ENCODE measurements at regions not wholly inside any gene's neighbourhood (a gene's known extent, or its start where the extent isn't known, plus 50 kb on each side); places are given as distances from the start of the nearest gene placed in this dataset.

DNA sequence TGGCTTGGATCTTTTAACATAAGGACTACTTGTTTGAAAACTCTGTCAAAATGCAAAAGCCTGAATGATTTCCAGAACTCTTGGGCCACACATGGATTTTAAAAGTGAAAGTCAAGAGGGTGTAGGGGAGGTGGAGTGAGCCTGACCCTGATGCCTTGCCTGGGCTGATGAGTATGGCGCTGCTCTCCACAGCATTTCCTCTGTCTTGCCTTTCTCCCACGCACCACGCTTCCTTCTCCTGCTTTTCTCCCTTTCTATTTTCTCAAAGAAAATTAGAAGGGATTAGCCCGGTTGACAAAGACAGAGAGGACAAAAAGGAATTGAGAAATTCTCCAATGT is 207.0 kb upstream of the CCDC68 start:
- Histone ChIP-seq H3K4me1 (no peaks in the 10 kb centered on the region), H3K27ac (no peak overlapping the region), H3K36me3 (no peaks in the 10 kb centered on the region), H3K9me3 (no peaks in the 10 kb centered on the region), H3K27me3 (no peaks in the 10 kb centered on the region), H3K4me3 (no peak overlapping the region)
- DNase-seq (no peak), ATAC-seq (ENCODE audit: low FRiP score in 2 of 2) (no peak)
- TF ChIP-seq, protein P1, sequence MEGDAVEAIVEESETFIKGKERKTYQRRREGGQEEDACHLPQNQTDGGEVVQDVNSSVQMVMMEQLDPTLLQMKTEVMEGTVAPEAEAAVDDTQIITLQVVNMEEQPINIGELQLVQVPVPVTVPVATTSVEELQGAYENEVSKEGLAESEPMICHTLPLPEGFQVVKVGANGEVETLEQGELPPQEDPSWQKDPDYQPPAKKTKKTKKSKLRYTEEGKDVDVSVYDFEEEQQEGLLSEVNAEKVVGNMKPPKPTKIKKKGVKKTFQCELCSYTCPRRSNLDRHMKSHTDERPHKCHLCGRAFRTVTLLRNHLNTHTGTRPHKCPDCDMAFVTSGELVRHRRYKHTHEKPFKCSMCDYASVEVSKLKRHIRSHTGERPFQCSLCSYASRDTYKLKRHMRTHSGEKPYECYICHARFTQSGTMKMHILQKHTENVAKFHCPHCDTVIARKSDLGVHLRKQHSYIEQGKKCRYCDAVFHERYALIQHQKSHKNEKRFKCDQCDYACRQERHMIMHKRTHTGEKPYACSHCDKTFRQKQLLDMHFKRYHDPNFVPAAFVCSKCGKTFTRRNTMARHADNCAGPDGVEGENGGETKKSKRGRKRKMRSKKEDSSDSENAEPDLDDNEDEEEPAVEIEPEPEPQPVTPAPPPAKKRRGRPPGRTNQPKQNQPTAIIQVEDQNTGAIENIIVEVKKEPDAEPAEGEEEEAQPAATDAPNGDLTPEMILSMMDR (IDR thresholded peaks at IDR 0.05), result no peak
- TF ChIP-seq POLR2AphosphoS5 (IDR thresholded peaks at IDR 0.05) (no peak), EP300 (IDR thresholded peaks at IDR 0.05) (no peak), POLR2A (IDR thresholded peaks at IDR 0.05) (no peak)
- 86 to 91% methylated on average over 4 of the region's 4 CpGs for WGBS, 2 donors

- WGBS, 2 donors, result 83 to 85% methylated on average over 7 of the region's 7 CpGs
- TF ChIP-seq, protein P1 (IDR thresholded peaks at IDR 0.05), result no peak
- Histone ChIP-seq H3K4me1 (no peaks in the 10 kb centered on the region), H3K4me3 (no peak overlapping the region), H3K9me3 (no peaks in the 10 kb centered on the region), H3K27ac (no peak overlapping the region), H3K36me3 (no peaks in the 10 kb centered on the region), H3K27me3 (no peaks in the 10 kb centered on the region)
- DNase-seq (no peak), ATAC-seq (ENCODE audit: low FRiP score in 2 of 2) (no peak)
Observed at GRCh38 chr18:55163550-55163949, 204.3 kb upstream of the CCDC68 start.

DNA sequence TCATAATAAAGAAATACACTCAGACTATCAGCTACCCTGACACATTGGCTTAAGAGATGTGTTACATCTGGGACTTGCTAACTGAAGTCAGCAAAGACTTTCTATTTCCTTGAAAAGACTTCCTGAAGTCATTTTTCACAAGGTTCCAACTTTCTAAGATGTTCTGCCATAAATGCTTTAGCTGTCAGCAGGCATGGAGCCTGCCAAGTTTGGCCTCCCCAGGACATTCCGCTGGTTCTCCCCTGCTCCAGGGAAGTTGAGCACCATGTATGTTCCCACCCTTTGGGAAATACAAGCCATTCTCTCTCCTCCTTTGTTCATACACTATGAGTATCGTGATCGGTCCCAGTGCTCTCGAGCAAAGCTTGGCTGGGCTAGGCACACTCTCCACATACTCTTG is 202.7 kb upstream of the CCDC68 start:
- 68 to 75% methylated on average over 4 of the region's 4 CpGs for WGBS, 2 donors
- no peak overlapping the region for H3K27ac ChIP-seq
- H3K27me3 ChIP-seq, result no peaks in the 10 kb centered on the region
- TF ChIP-seq EP300 (IDR thresholded peaks at IDR 0.05), result no peak
- no peak for TF ChIP-seq POLR2AphosphoS5 (IDR thresholded peaks at IDR 0.05)
- TF ChIP-seq POLR2A (IDR thresholded peaks at IDR 0.05), result no peak
- TF ChIP-seq, protein P1 (IDR thresholded peaks at IDR 0.05), result no peak
- DNase-seq, result no peak
- no peak overlapping the region for H3K4me3 ChIP-seq
- no peaks in the 10 kb centered on the region for H3K4me1 ChIP-seq
- ATAC-seq (ENCODE audit: low FRiP score in 2 of 2), result no peak
- H3K9me3 ChIP-seq, result no peaks in the 10 kb centered on the region
- no peaks in the 10 kb centered on the region for H3K36me3 ChIP-seq

DNA sequence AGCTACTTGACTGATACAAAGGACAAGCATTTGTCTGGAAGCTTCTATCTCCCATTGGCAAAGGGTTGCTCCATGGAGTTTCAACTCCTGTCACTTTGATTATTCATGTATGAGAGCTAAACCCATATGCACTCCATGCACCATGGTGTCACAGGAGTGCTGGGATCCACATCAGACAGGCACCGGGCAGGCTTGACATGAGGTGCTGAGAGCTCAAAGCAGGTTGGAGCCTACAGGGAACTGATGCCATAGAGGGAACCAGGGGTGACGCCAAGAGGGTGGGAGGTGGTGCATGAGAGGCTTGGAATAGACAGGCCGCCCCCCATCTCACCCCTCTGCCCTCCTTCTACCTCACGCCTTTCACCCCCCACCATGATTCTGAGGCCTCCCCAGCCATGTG is 199.8 kb upstream of the CCDC68 start:
- Histone ChIP-seq H3K4me1 (no peaks in the 10 kb centered on the region), H3K4me3 (no peak overlapping the region), H3K27ac (no peak overlapping the region), H3K9me3 (no peaks in the 10 kb centered on the region), H3K36me3 (no peaks in the 10 kb centered on the region), H3K27me3 (no peaks in the 10 kb centered on the region)
- DNase-seq (no peak), ATAC-seq (ENCODE audit: low FRiP score in 2 of 2) (no peak)
- 93 to 94% methylated on average over 4 of the region's 4 CpGs for WGBS, 2 donors
- TF ChIP-seq EP300 (IDR thresholded peaks at IDR 0.05) (no peak), POLR2AphosphoS5 (IDR thresholded peaks at IDR 0.05) (no peak), POLR2A (IDR thresholded peaks at IDR 0.05) (no peak)
- TF ChIP-seq, protein P1 (IDR thresholded peaks at IDR 0.05), result no peak

- ATAC-seq (ENCODE audit: low FRiP score in 2 of 2), result no peak
- H3K4me3 ChIP-seq, result no peak overlapping the region
- H3K27ac ChIP-seq, result no peak overlapping the region
- no peaks in the 10 kb centered on the region for H3K9me3 ChIP-seq
- WGBS, 2 donors, result 84 to 89% methylated on average over 4 of the region's 4 CpGs
- no peaks in the 10 kb centered on the region for H3K4me1 ChIP-seq
- TF ChIP-seq EP300 (IDR thresholded peaks at IDR 0.05) (no peak), POLR2A (IDR thresholded peaks at IDR 0.05) (no peak)
- H3K36me3 ChIP-seq, result no peaks in the 10 kb centered on the region
- H3K27me3 ChIP-seq, result no peaks in the 10 kb centered on the region
- no peak for DNase-seq
Observed at GRCh38 chr18:55158570-55158969, 199.3 kb upstream of the CCDC68 start.
